Astrocyte (in vitro differentiated cells and primary cell): ENCODE measurements at regions not wholly inside any gene's neighbourhood (a gene's known extent, or its start where the extent isn't known, plus 50 kb on each side); places are given as distances from the start of the nearest gene placed in this dataset.

Experiments used
- DNase-seq: peaks from one replicate; pipeline ENCODE4 v3.0.0-alpha.2; 2010; ENCODE audit warnings: low read depth
- FAIRE-seq: peaks from 2 replicates; lab custom pipeline; 2011; peaks lifted over from hg19 to GRCh38; lab: Jason Lieb, UNC
- H2AFZ ChIP-seq: 2 replicates; pipeline ENCODE4 v1.6.0; 2012; ENCODE audit warnings: low read depth, low read length, inconsistent platforms
- H3K27ac ChIP-seq: 2 replicates; pipeline ENCODE4 v1.5.1; 2011; ENCODE audit warnings: low read depth, low read length, inconsistent platforms
- H3K27me3 ChIP-seq: 2 replicates; pipeline ENCODE4 v1.6.0; 2011; ENCODE audit warnings: low read length, inconsistent platforms; ENCODE audit not compliant: insufficient read depth
- H3K36me3 ChIP-seq: 2 replicates; pipeline ENCODE4 v1.5.1; 2011; ENCODE audit warnings: low read length, inconsistent platforms; ENCODE audit not compliant: insufficient read depth
- H3K4me1 ChIP-seq: 2 replicates; pipeline ENCODE4 v1.5.1; 2011; ENCODE audit warnings: low read length, inconsistent platforms; ENCODE audit not compliant: insufficient read depth
- H3K4me2 ChIP-seq: 2 replicates; pipeline ENCODE4 v1.6.0; 2012; ENCODE audit warnings: low read length, inconsistent platforms
- H3K4me3 ChIP-seq: 2 replicates; pipeline ENCODE4 v1.5.1; 2011; ENCODE audit warnings: low read depth, mild to moderate bottlenecking, low read length, inconsistent platforms; ENCODE audit not compliant: insufficient read depth
- H3K79me2 ChIP-seq: 2 replicates; pipeline ENCODE4 v1.6.0; 2012; ENCODE audit warnings: mild to moderate bottlenecking, low read length, inconsistent platforms; ENCODE audit not compliant: insufficient read depth
- H3K9ac ChIP-seq: 2 replicates; pipeline ENCODE4 v1.6.0; 2012; ENCODE audit warnings: mild to moderate bottlenecking, low read length, inconsistent platforms
- H3K9me3 ChIP-seq: 2 replicates; pipeline ENCODE4 v1.5.1; 2012; ENCODE audit warnings: low read depth, mild to moderate bottlenecking, low read length, inconsistent platforms; ENCODE audit not compliant: insufficient read depth
- H4K20me1 ChIP-seq: 2 replicates; pipeline ENCODE4 v1.6.0; 2012; ENCODE audit warnings: low read length, inconsistent platforms; ENCODE audit not compliant: insufficient read depth
- H3K27ac Mint-ChIP-seq: one replicate; pipeline ENCODE4 v1.8.0; 2021; ENCODE audit warnings: mild to moderate bottlenecking, mixed read lengths; ENCODE audit not compliant: unreplicated experiment
- H3K27me3 Mint-ChIP-seq: one replicate; pipeline ENCODE4 v1.8.0; 2021; ENCODE audit warnings: low read depth, mixed read lengths; ENCODE audit not compliant: unreplicated experiment
- H3K36me3 Mint-ChIP-seq: one replicate; pipeline ENCODE4 v1.8.0; 2021; ENCODE audit warnings: low read depth, mixed read lengths; ENCODE audit not compliant: unreplicated experiment
- H3K4me1 Mint-ChIP-seq: one replicate; pipeline ENCODE4 v1.8.0; 2021; ENCODE audit warnings: low read depth, mixed read lengths; ENCODE audit not compliant: unreplicated experiment
- H3K4me3 Mint-ChIP-seq: one replicate; pipeline ENCODE4 v1.8.0; 2021; ENCODE audit warnings: mild to moderate bottlenecking, moderate library complexity, mixed read lengths; ENCODE audit not compliant: unreplicated experiment
- H3K9me3 Mint-ChIP-seq: one replicate; pipeline ENCODE4 v1.8.0; 2021; ENCODE audit warnings: mild to moderate bottlenecking, mixed read lengths; ENCODE audit not compliant: unreplicated experiment
- EZH2 ChIP-seq: IDR thresholded peaks from 2 replicates; pipeline ENCODE4 v1.6.1; 2012; ENCODE audit warnings: mild to moderate bottlenecking, low read length, inconsistent platforms; ENCODE audit not compliant: insufficient read depth
- TF ChIP-seq, protein P1 (sequence below): IDR thresholded peaks from 2 replicates; pipeline ENCODE4 v1.5.1; 2011; ENCODE audit warnings: low read depth, mild to moderate bottlenecking, inconsistent platforms, low read length, moderate library complexity; ENCODE audit not compliant: insufficient read depth

- Histone ChIP-seq H2AFZ (no peak overlapping the region), H3K4me3 (no peak overlapping the region), H3K79me2 (no peaks in the 10 kb centered on the region), H4K20me1 (no peaks in the 10 kb centered on the region), H3K9ac (no peak overlapping the region), H3K9me3 (peaks cover 5% of the 10 kb centered on the region), H3K4me1 (no peaks in the 10 kb centered on the region), H3K27ac (no peak overlapping the region), H3K36me3 (no peaks in the 10 kb centered on the region), H3K27me3 (no peaks in the 10 kb centered on the region), H3K4me2 (no peak overlapping the region)
- Mint-ChIP-seq H3K4me3 (no peak overlapping the region), H3K4me1 (no peaks in the 10 kb centered on the region), H3K27me3 (no peaks in the 10 kb centered on the region), H3K9me3 (no peaks in the 10 kb centered on the region), H3K27ac (no peak overlapping the region), H3K36me3 (no peaks in the 10 kb centered on the region)
- FAIRE-seq (no peak), DNase-seq (no peak)
- TF ChIP-seq EZH2: no peak
- TF ChIP-seq, protein P1, sequence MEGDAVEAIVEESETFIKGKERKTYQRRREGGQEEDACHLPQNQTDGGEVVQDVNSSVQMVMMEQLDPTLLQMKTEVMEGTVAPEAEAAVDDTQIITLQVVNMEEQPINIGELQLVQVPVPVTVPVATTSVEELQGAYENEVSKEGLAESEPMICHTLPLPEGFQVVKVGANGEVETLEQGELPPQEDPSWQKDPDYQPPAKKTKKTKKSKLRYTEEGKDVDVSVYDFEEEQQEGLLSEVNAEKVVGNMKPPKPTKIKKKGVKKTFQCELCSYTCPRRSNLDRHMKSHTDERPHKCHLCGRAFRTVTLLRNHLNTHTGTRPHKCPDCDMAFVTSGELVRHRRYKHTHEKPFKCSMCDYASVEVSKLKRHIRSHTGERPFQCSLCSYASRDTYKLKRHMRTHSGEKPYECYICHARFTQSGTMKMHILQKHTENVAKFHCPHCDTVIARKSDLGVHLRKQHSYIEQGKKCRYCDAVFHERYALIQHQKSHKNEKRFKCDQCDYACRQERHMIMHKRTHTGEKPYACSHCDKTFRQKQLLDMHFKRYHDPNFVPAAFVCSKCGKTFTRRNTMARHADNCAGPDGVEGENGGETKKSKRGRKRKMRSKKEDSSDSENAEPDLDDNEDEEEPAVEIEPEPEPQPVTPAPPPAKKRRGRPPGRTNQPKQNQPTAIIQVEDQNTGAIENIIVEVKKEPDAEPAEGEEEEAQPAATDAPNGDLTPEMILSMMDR: no peak
Measured at GRCh38 chr2:153786016-153786415, 85.7 kb upstream of the GALNT13 start.

DNA sequence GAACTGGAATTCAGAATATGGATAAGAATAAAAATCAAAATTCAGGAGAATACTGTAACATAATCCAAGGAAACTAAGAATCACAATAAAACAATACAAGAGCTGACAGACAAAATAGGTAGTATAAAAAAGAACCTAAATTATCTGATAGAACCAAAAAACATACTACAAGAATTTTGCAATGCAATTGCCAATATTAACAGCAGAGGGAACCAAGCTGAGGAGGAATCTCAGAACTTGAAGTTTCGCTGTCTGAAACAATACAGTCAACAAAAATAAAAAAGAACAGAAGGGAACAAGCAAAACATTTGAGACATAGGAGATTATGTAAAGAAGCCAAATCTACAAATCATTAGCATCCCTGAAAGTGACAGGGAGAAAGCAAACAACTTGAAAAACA is 84.1 kb upstream of the GALNT13 start:
- Mint-ChIP-seq H3K4me1 (no peaks in the 10 kb centered on the region), H3K4me3 (no peak overlapping the region), H3K27me3 (no peaks in the 10 kb centered on the region), H3K36me3 (no peaks in the 10 kb centered on the region), H3K9me3 (no peaks in the 10 kb centered on the region), H3K27ac (no peak overlapping the region)
- no peak overlapping the region for H3K4me2 ChIP-seq
- no peak for TF ChIP-seq EZH2
- TF ChIP-seq, protein P1: no peak
- no peaks in the 10 kb centered on the region for H3K4me1 ChIP-seq
- H3K36me3 ChIP-seq: no peaks in the 10 kb centered on the region
- H3K4me3 ChIP-seq: no peak overlapping the region
- no peaks in the 10 kb centered on the region for H4K20me1 ChIP-seq
- H3K79me2 ChIP-seq: no peaks in the 10 kb centered on the region
- no peak overlapping the region for H2AFZ ChIP-seq
- H3K9me3 ChIP-seq: peaks cover 5% of the 10 kb centered on the region
- no peak overlapping the region for H3K9ac ChIP-seq
- no peak overlapping the region for H3K27ac ChIP-seq
- H3K27me3 ChIP-seq: no peaks in the 10 kb centered on the region
- FAIRE-seq: no peak
- DNase-seq: no peak

DNA sequence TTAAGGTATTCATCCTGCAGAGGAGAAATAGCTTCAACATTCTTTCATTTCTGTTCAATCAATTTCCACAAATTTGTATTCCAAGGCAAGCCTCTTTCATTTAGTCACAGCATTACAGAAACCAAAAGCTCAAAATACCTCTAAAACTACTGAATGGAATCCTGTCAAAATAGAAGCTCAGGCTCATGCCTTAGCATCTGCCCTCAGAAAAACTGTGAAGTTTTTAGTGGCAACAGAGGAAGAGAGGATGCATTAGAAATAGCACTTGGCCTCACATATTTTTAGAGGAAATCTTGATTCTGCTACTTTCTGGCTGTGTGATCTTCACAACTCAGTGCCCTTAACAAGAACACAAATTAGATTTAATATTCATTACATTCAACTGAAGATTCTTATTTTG is 69.1 kb upstream of the GALNT13 start:
- TF ChIP-seq EZH2: no peak
- TF ChIP-seq, protein P1: no peak
- Mint-ChIP-seq H3K36me3 (no peaks in the 10 kb centered on the region), H3K9me3 (no peaks in the 10 kb centered on the region), H3K27me3 (no peaks in the 10 kb centered on the region), H3K4me1 (no peaks in the 10 kb centered on the region), H3K4me3 (no peak overlapping the region), H3K27ac (no peak overlapping the region)
- H3K27me3 ChIP-seq: no peaks in the 10 kb centered on the region
- H3K9me3 ChIP-seq: no peaks in the 10 kb centered on the region
- no peaks in the 10 kb centered on the region for H3K36me3 ChIP-seq
- no peaks in the 10 kb centered on the region for H3K4me1 ChIP-seq
- H3K4me3 ChIP-seq: no peak overlapping the region
- no peak overlapping the region for H3K27ac ChIP-seq
- no peak overlapping the region for H3K9ac ChIP-seq
- DNase-seq (no peak), FAIRE-seq (no peak)
- H2AFZ ChIP-seq: no peak overlapping the region
- H3K4me2 ChIP-seq: no peak overlapping the region
- no peaks in the 10 kb centered on the region for H4K20me1 ChIP-seq
- H3K79me2 ChIP-seq: no peaks in the 10 kb centered on the region
